Medulla oblongata (tissue), 1 donor: ENCODE measurements at regions not wholly inside any gene's neighbourhood (a gene's known extent, or its start where the extent isn't known, plus 50 kb on each side); places are given as distances from the start of the nearest gene placed in this dataset.

Experiments
- DNase-seq: peaks from one replicate; pipeline ENCODE4 v3.0.0-alpha.2; 2015; ENCODE audit errors: extremely low spot score

- no peak for DNase-seq
Observed at GRCh38 chr9:111149018-111149759, 110.9 kb upstream of the LPAR1 start.

- no peak for DNase-seq
Observed at GRCh38 chr9:111148052-111149017, 110.1 kb upstream of the LPAR1 start.

- no peak for DNase-seq
Observed at GRCh38 chr9:111147041-111147440, 108.8 kb upstream of the LPAR1 start.

- no peak for DNase-seq
Observed at GRCh38 chr9:111144741-111145140, 106.5 kb upstream of the LPAR1 start.

DNA sequence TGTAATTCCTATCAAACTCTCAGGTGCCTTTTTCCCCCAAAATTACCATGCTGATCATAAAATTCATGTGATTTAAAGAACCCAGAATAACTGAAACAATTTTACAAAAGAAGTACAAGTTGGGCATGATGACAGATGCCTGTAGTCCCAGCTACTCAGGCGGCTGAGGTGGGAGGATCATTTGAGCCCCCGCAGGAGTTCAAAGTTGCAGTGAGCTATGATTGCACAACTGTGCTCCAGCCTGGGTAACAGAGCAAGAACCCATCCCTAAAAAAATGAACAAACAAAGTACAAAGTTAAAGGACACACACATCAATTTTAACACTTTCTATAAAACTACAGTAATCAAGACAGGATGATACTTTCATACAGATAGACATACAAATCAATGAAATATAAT, 97.9 kb upstream of the LPAR1 start:
- DNase-seq: no peak

GRCh38 chr9:111131211-111131610, 92.9 kb upstream of the LPAR1 start:
- DNase-seq: no peak

DNA sequence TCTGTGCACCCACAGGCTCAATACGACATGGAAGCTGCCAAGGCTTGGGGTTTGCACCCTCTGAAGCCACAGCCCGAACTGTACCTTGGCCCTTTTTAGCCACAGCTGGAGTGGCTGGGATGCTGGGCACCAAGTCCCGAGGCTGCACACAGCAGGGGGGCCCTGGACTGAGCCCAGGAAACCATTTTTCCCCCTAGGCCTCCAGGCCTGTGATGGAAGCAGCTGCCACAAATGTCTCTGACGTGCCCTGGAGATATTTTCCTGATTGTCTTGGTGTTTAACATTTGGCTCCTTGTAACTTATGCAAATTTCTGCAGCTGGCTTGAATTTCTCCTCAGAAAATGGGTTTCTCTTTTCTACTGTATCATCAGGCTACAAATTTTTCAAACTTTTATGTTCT, 82.3 kb upstream of the LPAR1 start:
- no peak for DNase-seq

GRCh38 chr9:111118256-111118948, 80.1 kb upstream of the LPAR1 start:
- no peak for DNase-seq

GRCh38 chr9:111114486-111114885, 76.2 kb upstream of the LPAR1 start:
- DNase-seq: no peak

GRCh38 chr9:111113712-111114111, 75.4 kb upstream of the LPAR1 start:
- no peak for DNase-seq

- DNase-seq: no peak
Observed at GRCh38 chr9:111110805-111111204, 72.5 kb upstream of the LPAR1 start.

DNA sequence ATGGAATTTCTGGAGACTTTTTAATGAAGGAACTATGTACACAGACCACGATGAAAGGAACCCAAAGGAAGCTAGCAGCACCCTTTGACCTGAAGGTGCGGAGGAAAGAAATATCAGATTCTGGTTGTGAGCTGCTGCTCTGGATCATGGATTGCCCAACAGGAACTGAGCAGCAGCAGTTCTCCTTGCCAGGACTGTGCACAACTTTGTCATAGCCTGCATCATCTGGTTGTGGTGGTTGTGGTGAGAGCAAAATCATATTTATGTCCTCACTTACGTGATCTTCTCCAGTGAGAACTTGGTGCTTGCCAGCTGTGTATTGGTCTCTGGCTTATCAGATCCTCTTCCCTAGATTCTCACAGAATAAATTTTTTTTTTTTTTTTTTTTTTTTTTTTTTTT, 70.7 kb upstream of the LPAR1 start:
- no peak for DNase-seq

DNA sequence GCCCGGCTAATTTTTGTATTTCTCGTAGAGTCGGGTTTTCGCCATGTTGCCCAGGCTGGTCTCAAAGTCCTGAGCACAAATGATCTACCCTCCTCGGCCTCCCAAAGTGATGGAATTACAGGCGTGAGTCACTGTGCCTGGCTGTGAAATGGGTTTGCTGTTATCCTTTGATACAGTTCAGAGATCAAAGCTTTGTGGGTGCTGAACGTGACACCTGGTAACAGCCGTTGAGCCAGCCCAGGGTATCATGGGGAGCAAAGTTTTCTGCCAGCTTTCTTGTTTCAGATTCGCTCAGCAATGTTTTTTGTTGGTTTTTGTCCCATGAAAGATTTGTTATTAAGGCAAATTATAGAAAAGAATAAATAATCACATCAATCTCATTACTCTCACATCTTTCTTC, 68.9 kb upstream of the LPAR1 start:
- DNase-seq: no peak

- no peak for DNase-seq
Observed at GRCh38 chr9:111106202-111106601, 67.9 kb upstream of the LPAR1 start.

DNA sequence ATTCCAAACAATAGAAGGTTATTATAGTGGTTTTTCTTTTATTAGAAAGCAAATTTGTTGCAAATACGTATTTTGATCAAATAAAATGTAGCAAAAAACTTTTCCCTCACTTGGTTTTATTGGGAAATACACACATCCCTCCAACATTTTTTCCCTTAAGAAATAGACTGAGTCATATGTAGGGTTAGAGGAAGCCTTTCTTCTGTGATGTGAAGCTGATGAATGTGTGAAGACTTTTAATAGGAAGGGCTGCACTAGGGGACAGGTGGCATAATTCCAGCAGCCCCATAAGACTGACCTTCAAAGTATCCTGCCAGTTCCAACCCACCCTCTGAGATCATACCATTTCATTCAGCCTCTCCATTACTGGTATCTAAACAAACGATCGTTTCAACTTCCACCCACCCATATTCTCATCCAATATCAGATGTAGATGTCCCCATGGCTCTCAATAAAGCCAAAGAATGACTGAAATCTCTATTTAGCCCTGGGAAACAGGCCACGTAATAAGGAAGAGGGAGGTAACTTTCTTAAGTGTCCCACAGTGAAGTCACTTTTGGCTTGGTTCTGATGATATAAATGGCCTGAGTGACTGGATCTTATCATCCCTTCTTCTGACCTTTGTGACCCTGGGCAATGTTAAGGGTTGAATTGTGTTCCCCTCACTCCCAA, 64.7 kb upstream of the LPAR1 start:
- no peak for DNase-seq

- DNase-seq: no peak
Observed at GRCh38 chr9:111099199-111100008, 61.1 kb upstream of the LPAR1 start.

GRCh38 chr9:111098093-111098492, 59.8 kb upstream of the LPAR1 start:
- DNase-seq: no peak

- DNase-seq: no peak
Observed at GRCh38 chr9:111096051-111096450, 57.8 kb upstream of the LPAR1 start.

- DNase-seq: no peak
Observed at GRCh38 chr9:111095441-111095840, 57.2 kb upstream of the LPAR1 start.

DNA sequence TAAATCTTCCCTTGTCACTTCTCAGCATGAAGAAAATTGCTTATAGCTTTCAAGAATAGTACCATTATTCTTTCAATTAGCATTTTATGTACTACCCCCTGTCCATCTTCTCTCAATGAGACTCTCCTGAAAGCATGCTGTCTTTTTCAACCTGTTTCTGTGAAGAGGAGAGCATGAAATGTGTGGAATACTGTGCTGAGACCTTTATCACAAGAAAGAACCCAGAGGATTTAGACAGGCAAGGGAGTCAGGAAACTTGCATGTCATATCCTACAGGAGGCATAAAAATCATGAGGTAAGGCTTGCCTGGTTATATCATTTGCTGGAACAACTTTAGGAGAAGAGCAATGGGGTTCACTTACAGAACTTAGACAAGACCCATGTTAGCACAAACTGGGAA, 56.7 kb upstream of the LPAR1 start:
- DNase-seq: no peak

DNA sequence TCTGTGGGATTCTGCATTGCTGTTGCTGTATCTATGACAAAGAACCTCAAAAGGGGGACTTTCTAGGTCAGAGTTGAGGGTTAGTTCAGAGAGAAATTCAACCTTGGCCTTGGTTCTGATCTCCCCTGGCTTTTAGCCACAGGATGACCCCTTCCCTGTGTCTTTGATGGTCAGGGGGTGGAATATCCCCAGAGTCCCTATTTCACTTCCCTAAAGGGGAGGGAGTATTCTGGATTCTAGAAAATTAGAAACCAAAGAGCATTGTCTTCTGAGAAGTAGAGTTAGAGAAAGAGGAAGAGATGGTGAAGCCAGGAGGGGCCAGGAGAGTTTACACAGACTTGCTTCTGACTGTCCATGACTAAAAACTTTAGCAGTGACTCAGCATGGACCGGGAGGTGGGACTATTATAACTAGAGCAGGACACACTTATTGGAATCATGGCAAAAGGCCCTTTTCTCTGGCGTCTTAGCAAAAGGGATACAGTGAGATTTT, 56.2 kb upstream of the LPAR1 start:
- peak; percentile 50 for DNase-seq
